ENCODE measurements at regions not wholly inside any gene's neighbourhood (a gene's known extent, or its start where the extent isn't known, plus 50 kb on each side); places are given as distances from the start of the nearest gene placed in this dataset.

DNA sequence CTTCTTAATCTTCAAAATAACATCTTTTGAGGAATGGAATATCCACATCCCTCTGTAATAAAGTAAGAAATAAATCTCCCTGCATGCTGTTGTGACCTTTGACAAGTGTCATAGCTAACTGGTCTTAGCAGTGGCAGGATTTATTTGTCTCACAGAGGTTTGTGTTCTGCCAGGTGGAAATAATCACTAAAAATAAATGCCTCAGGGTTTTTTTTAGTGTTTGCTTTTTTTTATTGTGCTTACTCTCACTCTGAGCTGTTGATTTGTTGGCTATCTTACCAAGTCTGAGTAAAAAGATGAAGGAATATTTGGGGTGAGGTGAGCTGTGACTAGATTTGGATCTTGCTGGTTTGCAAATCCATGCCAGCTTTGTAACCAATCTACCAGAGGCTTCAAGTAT is 285.4 kb downstream of the ALG10B start:
- TF ChIP-seq, protein P1, sequence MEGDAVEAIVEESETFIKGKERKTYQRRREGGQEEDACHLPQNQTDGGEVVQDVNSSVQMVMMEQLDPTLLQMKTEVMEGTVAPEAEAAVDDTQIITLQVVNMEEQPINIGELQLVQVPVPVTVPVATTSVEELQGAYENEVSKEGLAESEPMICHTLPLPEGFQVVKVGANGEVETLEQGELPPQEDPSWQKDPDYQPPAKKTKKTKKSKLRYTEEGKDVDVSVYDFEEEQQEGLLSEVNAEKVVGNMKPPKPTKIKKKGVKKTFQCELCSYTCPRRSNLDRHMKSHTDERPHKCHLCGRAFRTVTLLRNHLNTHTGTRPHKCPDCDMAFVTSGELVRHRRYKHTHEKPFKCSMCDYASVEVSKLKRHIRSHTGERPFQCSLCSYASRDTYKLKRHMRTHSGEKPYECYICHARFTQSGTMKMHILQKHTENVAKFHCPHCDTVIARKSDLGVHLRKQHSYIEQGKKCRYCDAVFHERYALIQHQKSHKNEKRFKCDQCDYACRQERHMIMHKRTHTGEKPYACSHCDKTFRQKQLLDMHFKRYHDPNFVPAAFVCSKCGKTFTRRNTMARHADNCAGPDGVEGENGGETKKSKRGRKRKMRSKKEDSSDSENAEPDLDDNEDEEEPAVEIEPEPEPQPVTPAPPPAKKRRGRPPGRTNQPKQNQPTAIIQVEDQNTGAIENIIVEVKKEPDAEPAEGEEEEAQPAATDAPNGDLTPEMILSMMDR (IDR thresholded peaks at IDR 0.05) = no peak
- no peak for ATAC-seq
- H3K36me3 ChIP-seq = no peaks in the 10 kb centered on the region
- no peaks in the 10 kb centered on the region for H3K9me3 ChIP-seq
- no peaks in the 10 kb centered on the region for H3K4me1 ChIP-seq
- H3K27ac ChIP-seq = no peak overlapping the region
- H3K4me3 ChIP-seq = no peak overlapping the region
- no peaks in the 10 kb centered on the region for H3K27me3 ChIP-seq
- DNase-seq = no peak
- intact Hi-C loops (cut with DNase I) = no loop called here
